HEK293 (cell line): ENCODE measurements at regions not wholly inside any gene's neighbourhood (a gene's known extent, or its start where the extent isn't known, plus 50 kb on each side); places are given as distances from the start of the nearest gene placed in this dataset.

Experiments used
- CTCF ChIA-PET: fragments of 350-600 bp; formaldehyde crosslinking; extraction: SDS; loops from one replicate; lab custom pipeline; 2021; ENCODE audit warnings: antibody characterized with exemption; lab: Yijun Ruan, JAX
- POLR2A ChIA-PET: fragments of 300-600 bp; formaldehyde crosslinking; extraction: SDS; loops from one replicate; lab custom pipeline; 2020; ENCODE audit warnings: antibody characterized with exemption, inconsistent platforms; lab: Yijun Ruan, JAX
- H3K27ac ChIP-seq: fragments of 200-500 bp; sonication (Bioruptor generic); 2 replicates; pipeline ENCODE4 v1.5.1; 2014; ENCODE audit warnings: low read depth, low read length, control low read depth, inconsistent platforms; ENCODE audit errors: extremely low read depth
- H3K36me3 ChIP-seq, 2 experiments: fragments of 200-500 bp in 1 of 2; sonication (Bioruptor generic) in 1 of 2; 1 replicate in 1 of 2; 2 replicates in 1 of 2; pipeline ENCODE4 v1.5.1; 2014 to 2017; ENCODE audit warnings: inconsistent platforms in 2 of 2, low read length in 2 of 2; ENCODE audit not compliant: control insufficient read depth in 2 of 2, insufficient read depth in 1 of 2
- H3K4me1 ChIP-seq: fragments of 200-500 bp; sonication (Bioruptor generic); 2 replicates; pipeline ENCODE4 v1.5.1; 2014; ENCODE audit warnings: mild to moderate bottlenecking, low read length, inconsistent platforms; ENCODE audit not compliant: control insufficient read depth, insufficient read depth
- H3K4me3 ChIP-seq: 2 replicates; pipeline ENCODE4 v1.5.1; 2011; ENCODE audit warnings: low read depth, mild to moderate bottlenecking, control low read depth, low read length, moderate library complexity
- H3K9me3 ChIP-seq: fragments of 200-500 bp; sonication (Bioruptor generic); 2 replicates; pipeline ENCODE4 v1.5.1; 2014; ENCODE audit warnings: low read depth, low read length, inconsistent platforms; ENCODE audit not compliant: control insufficient read depth, insufficient read depth
- HOXC10 ChIP-seq: sonication (generic); formaldehyde crosslinking; IDR thresholded peaks from 2 replicates; pipeline ENCODE4 v1.8.1; 2023; ENCODE audit warnings: mild to moderate bottlenecking, missing genetic modification reagents
- INSM2 ChIP-seq: fragments of 450-650 bp; formaldehyde crosslinking; IDR thresholded peaks from 2 replicates; pipeline ENCODE4 v1.5.1; 2016; ENCODE audit warnings: missing biosample characterization, missing genetic modification characterization
- PATZ1 ChIP-seq: fragments of 450-650 bp; formaldehyde crosslinking; IDR thresholded peaks from 2 replicates; pipeline ENCODE4 v1.5.1; 2016; ENCODE audit warnings: missing biosample characterization, missing genetic modification characterization
- PBX3 ChIP-seq: sonication (generic); formaldehyde crosslinking; IDR thresholded peaks from 2 replicates; pipeline ENCODE4 v1.8.1; 2022; ENCODE audit warnings: mild to moderate bottlenecking, moderate library complexity, missing genetic modification reagents
- RBAK ChIP-seq: fragments of 450-650 bp; formaldehyde crosslinking; IDR thresholded peaks from 2 replicates; pipeline ENCODE4 v1.5.1; 2016; ENCODE audit warnings: missing biosample characterization, missing genetic modification characterization
- WT1 ChIP-seq: fragments of 450-650 bp; formaldehyde crosslinking; IDR thresholded peaks from 2 replicates; pipeline ENCODE4 v1.5.1; 2016; ENCODE audit warnings: missing biosample characterization, missing genetic modification characterization
- ZBTB6 ChIP-seq: fragments of 450-650 bp; formaldehyde crosslinking; IDR thresholded peaks from 2 replicates; pipeline ENCODE4 v1.5.1; 2017; ENCODE audit warnings: missing biosample characterization, missing genetic modification characterization
- ZFHX2 ChIP-seq: fragments of 450-650 bp; formaldehyde crosslinking; conservative IDR thresholded peaks from 2 replicates; pipeline ENCODE4 v1.5.1; 2016; ENCODE audit warnings: missing biosample characterization, missing genetic modification characterization
- ZNF146 ChIP-seq: fragments of 450-650 bp; formaldehyde crosslinking; IDR thresholded peaks from 2 replicates; pipeline ENCODE4 v1.5.1; 2016; ENCODE audit warnings: missing biosample characterization, missing genetic modification characterization
- ZNF155 ChIP-seq: fragments of 450-650 bp; formaldehyde crosslinking; IDR thresholded peaks from 2 replicates; pipeline ENCODE4 v1.5.1; 2016; ENCODE audit warnings: missing biosample characterization, missing genetic modification characterization
- ZNF239 ChIP-seq: fragments of 450-650 bp; formaldehyde crosslinking; IDR thresholded peaks from 2 replicates; pipeline ENCODE4 v1.5.1; 2016; ENCODE audit warnings: missing biosample characterization, missing genetic modification characterization
- ZNF24 ChIP-seq: fragments of 450-650 bp; formaldehyde crosslinking; IDR thresholded peaks from 2 replicates; pipeline ENCODE4 v1.5.1; 2016; ENCODE audit warnings: missing biosample characterization, missing genetic modification characterization
- ZNF274 ChIP-seq, 2 experiments: fragments of 200-500 bp in 1 of 2; fragments of 450-650 bp in 1 of 2; sonication (Bioruptor generic) in 1 of 2; formaldehyde crosslinking in 1 of 2; IDR thresholded peaks; 2 replicates each; pipeline versions ENCODE4 v1.5.1 to v1.6.1; 2014 to 2016; ENCODE audit warnings: borderline replicate concordance in 1 of 2, inconsistent platforms in 1 of 2, low read length in 1 of 2, missing biosample characterization in 1 of 2, missing genetic modification characterization in 1 of 2
- ZNF324 ChIP-seq: fragments of 450-650 bp; formaldehyde crosslinking; IDR thresholded peaks from 2 replicates; pipeline ENCODE4 v1.5.1; 2016; ENCODE audit warnings: missing biosample characterization, missing genetic modification characterization
- ZNF404 ChIP-seq: fragments of 450-650 bp; formaldehyde crosslinking; IDR thresholded peaks from 2 replicates; pipeline ENCODE4 v1.5.1; 2017; ENCODE audit warnings: missing biosample characterization, missing genetic modification characterization
- ZNF433 ChIP-seq: fragments of 450-650 bp; formaldehyde crosslinking; IDR thresholded peaks from 2 replicates; pipeline ENCODE4 v1.5.1; 2016; ENCODE audit warnings: missing biosample characterization, missing genetic modification characterization, low read depth
- ZNF48 ChIP-seq: fragments of 450-650 bp; formaldehyde crosslinking; IDR thresholded peaks from 2 replicates; pipeline ENCODE4 v1.5.1; 2016; ENCODE audit warnings: missing biosample characterization, missing genetic modification characterization
- ZNF561 ChIP-seq: fragments of 450-650 bp; IDR thresholded peaks from 2 replicates; pipeline ENCODE4 v1.5.1; 2018; ENCODE audit warnings: missing biosample characterization, missing genetic modification characterization, borderline replicate concordance
- ZNF621 ChIP-seq: fragments of 450-650 bp; formaldehyde crosslinking; IDR thresholded peaks from 2 replicates; pipeline ENCODE4 v1.5.1; 2017; ENCODE audit warnings: missing biosample characterization, missing genetic modification characterization
- ZNF664 ChIP-seq: fragments of 450-650 bp; formaldehyde crosslinking; IDR thresholded peaks from 2 replicates; pipeline ENCODE4 v1.5.1; 2016; ENCODE audit warnings: missing biosample characterization, missing genetic modification characterization
- ZNF747 ChIP-seq: fragments of 450-650 bp; formaldehyde crosslinking; IDR thresholded peaks from 2 replicates; pipeline ENCODE4 v1.5.1; 2016; ENCODE audit warnings: missing biosample characterization, missing genetic modification characterization
- ZSCAN18 ChIP-seq: fragments of 450-650 bp; formaldehyde crosslinking; IDR thresholded peaks from 2 replicates; pipeline ENCODE4 v1.5.1; 2016; ENCODE audit warnings: missing biosample characterization, missing genetic modification characterization
- ZXDB ChIP-seq: fragments of 450-650 bp; formaldehyde crosslinking; IDR thresholded peaks from 2 replicates; pipeline ENCODE4 v1.5.1; 2016; ENCODE audit warnings: missing biosample characterization, missing genetic modification characterization

GRCh38 chr12:125634813-125635212 is 569.6 kb downstream of the AACS start (continued):
- no peak for TF ChIP-seq ZBTB6 (tag by site-specific recombination)
- TF ChIP-seq ZNF404 (tag by site-specific recombination): no peak
- no peak for TF ChIP-seq ZNF561 (tag by site-specific recombination)
- no peak for TF ChIP-seq ZXDB (tag by site-specific recombination)
- no peak for TF ChIP-seq ZNF155 (tag by site-specific recombination)

GRCh38 chr12:125639826-125640225 is 574.6 kb downstream of the AACS start:
- CTCF ChIA-PET: no interaction called here
- TF ChIP-seq PATZ1 (tag by site-specific recombination): no peak

GRCh38 chr12:125643055-125643454 is 577.8 kb downstream of the AACS start:
- no peaks in the 10 kb centered on the region for H3K9me3 ChIP-seq
- TF ChIP-seq ZNF48 (tag by site-specific recombination): no peak
- no peak for TF ChIP-seq ZNF324 (tag by site-specific recombination)
- no peak for TF ChIP-seq ZNF155 (tag by site-specific recombination)
- no peak for TF ChIP-seq ZNF747 (tag by site-specific recombination)
- TF ChIP-seq INSM2: no peak
- no peak for TF ChIP-seq ZBTB6 (tag by site-specific recombination)
- TF ChIP-seq ZNF664 (tag by site-specific recombination): no peak
- no peak for TF ChIP-seq ZNF274 (IDR thresholded peaks at IDR 0.05; ENCODE audit: low read length)
- no peak for TF ChIP-seq ZNF274 (tag by site-specific recombination; IDR thresholded peaks at IDR 0.05; ENCODE audit: borderline replicate concordance)
- no peak for TF ChIP-seq ZXDB (tag by site-specific recombination)
- no peak for TF ChIP-seq ZNF146 (tag by site-specific recombination)
- no peak for TF ChIP-seq ZNF433 (tag by site-specific recombination)
- no peak for TF ChIP-seq PBX3 (CRISPR knock-in tag)
- TF ChIP-seq ZSCAN18: no peak
- TF ChIP-seq ZNF621: no peak
- no peak for TF ChIP-seq ZNF24 (tag by site-specific recombination)
- TF ChIP-seq HOXC10: no peak
- TF ChIP-seq ZNF239 (tag by site-specific recombination): no peak
- TF ChIP-seq ZFHX2 (tag by site-specific recombination): no peak
- TF ChIP-seq RBAK (tag by site-specific recombination): no peak
- TF ChIP-seq WT1 (tag by site-specific recombination): no peak
- no peaks in the 10 kb centered on the region for H3K4me1 ChIP-seq
- no peak overlapping the region for H3K4me3 ChIP-seq
- no peak overlapping the region for H3K27ac ChIP-seq
- CTCF ChIA-PET: no interaction called here
- H3K36me3 ChIP-seq: no peaks in the 10 kb centered on the region
- POLR2A ChIA-PET: no interaction called here

More at GRCh38 chr12:125639826-125640225, 574.6 kb downstream of the AACS start:
- H3K4me3 ChIP-seq: no peak overlapping the region
- H3K36me3 ChIP-seq: no peaks in the 10 kb centered on the region
- no peak overlapping the region for H3K27ac ChIP-seq
- no peaks in the 10 kb centered on the region for H3K9me3 ChIP-seq
- H3K4me1 ChIP-seq: no peaks in the 10 kb centered on the region
- POLR2A ChIA-PET: no interaction called here
